ENCODE measurements at regions not wholly inside any gene's neighbourhood (a gene's known extent, or its start where the extent isn't known, plus 50 kb on each side); places are given as distances from the start of the nearest gene placed in this dataset.

GRCh38 chr15:26243382-26243781 is 380.3 kb upstream of the ATP10A start:
- no peak for DNase-seq (ENCODE audit: low read depth)
- no peak for TF ChIP-seq CTCF (IDR thresholded peaks at IDR 0.05; ENCODE audit: low read depth, low read length, missing control alignments)

GRCh38 chr15:26242565-26243071 is 379.5 kb upstream of the ATP10A start:
- TF ChIP-seq CTCF (IDR thresholded peaks at IDR 0.05; ENCODE audit: low read depth, low read length, missing control alignments): no peak
- H3K4me3 ChIP-seq (ENCODE audit: low read depth, low read length): no peak overlapping the region
- no peak for DNase-seq (ENCODE audit: low read depth)

More at GRCh38 chr15:26243382-26243781, 380.3 kb upstream of the ATP10A start:
- no peak overlapping the region for H3K4me3 ChIP-seq (ENCODE audit: low read depth, low read length)

GRCh38 chr15:26235864-26236263 is 372.7 kb upstream of the ATP10A start:
- no peak for TF ChIP-seq CTCF (IDR thresholded peaks at IDR 0.05; ENCODE audit: low read depth, low read length, missing control alignments)
- DNase-seq (ENCODE audit: low read depth): no peak
- no peak overlapping the region for H3K4me3 ChIP-seq (ENCODE audit: low read depth, low read length)

GRCh38 chr15:26234976-26235767 is 372.0 kb upstream of the ATP10A start:
- no peak for TF ChIP-seq CTCF (IDR thresholded peaks at IDR 0.05; ENCODE audit: low read depth, low read length, missing control alignments)
- no peak for DNase-seq (ENCODE audit: low read depth)
- no peak overlapping the region for H3K4me3 ChIP-seq (ENCODE audit: low read depth, low read length)

- H3K4me3 ChIP-seq (ENCODE audit: low read depth, low read length): no peak overlapping the region
- no peak for DNase-seq (ENCODE audit: low read depth)
- TF ChIP-seq CTCF (IDR thresholded peaks at IDR 0.05; ENCODE audit: low read depth, low read length, missing control alignments): no peak
These were observed 369.6 kb upstream of the ATP10A start for GRCh38 chr15:26232691-26233090.

GRCh38 chr15:26231096-26231495 is 368.0 kb upstream of the ATP10A start:
- TF ChIP-seq CTCF (IDR thresholded peaks at IDR 0.05; ENCODE audit: low read depth, low read length, missing control alignments): no peak
- DNase-seq (ENCODE audit: low read depth): no peak
- H3K4me3 ChIP-seq (ENCODE audit: low read depth, low read length): no peak overlapping the region

GRCh38 chr15:26224266-26224665 is 361.1 kb upstream of the ATP10A start:
- DNase-seq (ENCODE audit: low read depth): no peak
- H3K4me3 ChIP-seq (ENCODE audit: low read depth, low read length): no peak overlapping the region
- no peak for TF ChIP-seq CTCF (IDR thresholded peaks at IDR 0.05; ENCODE audit: low read depth, low read length, missing control alignments)

All from GM12864 (cell line).